ENCODE measurements at regions not wholly inside any gene's neighbourhood (a gene's known extent, or its start where the extent isn't known, plus 50 kb on each side); places are given as distances from the start of the nearest gene placed in this dataset.

DNA sequence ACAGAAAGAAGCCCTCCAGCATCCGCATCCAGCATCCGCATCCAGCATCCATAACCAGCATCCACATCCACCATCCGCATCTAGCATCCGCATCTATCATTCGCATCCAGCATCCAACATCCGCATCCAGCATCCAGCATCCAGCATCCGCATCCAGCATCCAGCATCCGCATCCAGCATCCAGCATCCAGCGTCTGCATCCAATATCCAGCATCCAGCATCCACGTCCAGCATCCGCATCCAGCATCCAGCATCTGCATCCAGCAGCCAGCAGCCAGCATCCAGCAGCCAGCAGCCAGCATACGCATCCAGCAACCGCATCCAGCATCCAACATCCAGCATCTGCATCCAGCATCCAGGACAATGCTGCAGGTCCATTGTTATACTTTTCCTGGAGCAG, 671.0 kb upstream of the C16orf82 start:
- no peaks in the 10 kb centered on the region for H3K9me1 ChIP-seq (ENCODE audit: control insufficient read depth, insufficient read depth, low read length)
- WGBS (ENCODE audit: insufficient coverage, low coverage, missing lambda C conversion rate): 8% methylated on average over 11 of the region's 13 CpGs
- FAIRE-seq (no peak), DNase-seq (ENCODE audit: extremely low read depth in 1 of 4, low spot score in 3 of 4) (no peak), ATAC-seq (no peak)
- intact Hi-C loops (cut with micrococcal nuclease): no loop called here
- H3K4me1 ChIP-seq (replicated peaks in 1 of 2; ENCODE audit: control insufficient read depth in 2 of 2, insufficient read depth in 2 of 2, low read length in 2 of 2): no peaks in the 10 kb centered on the region
- in situ Hi-C loops (cut with MboI): no loop called here
- no peaks in the 10 kb centered on the region for H4K20me1 ChIP-seq (replicated peaks; ENCODE audit: control insufficient read depth, insufficient read depth, low read length)
- H3K36me3 ChIP-seq (ENCODE audit: control insufficient read depth, insufficient read depth, low read length): no peaks in the 10 kb centered on the region
- H3K9ac ChIP-seq (ENCODE audit: insufficient read depth in 1 of 2, low read depth in 2 of 2, low read length in 2 of 2): no peak overlapping the region
- no TSS peak for BruUV-seq (replicated peaks)
- H2AFZ ChIP-seq (ENCODE audit: low read depth, low read length): no peak overlapping the region
- no peaks in the 10 kb centered on the region for H3K79me2 ChIP-seq (ENCODE audit: control insufficient read depth, insufficient read depth, low read length)
- no peak overlapping the region for H3K4me2 ChIP-seq (ENCODE audit: insufficient read depth, low read length)
- POLR2A ChIA-PET: no interaction called here
- no peaks in the 10 kb centered on the region for H3K9me3 ChIP-seq (replicated peaks; ENCODE audit: control insufficient read depth, insufficient read depth, low read depth, low read length)
- no peak overlapping the region for H3K27ac ChIP-seq (ENCODE audit: extremely low read depth, low read depth, low read length)
- H3K4me3 ChIP-seq: no peak overlapping the region
- H3K27me3 ChIP-seq (ENCODE audit: control insufficient read depth in 2 of 2, insufficient read depth in 2 of 2, low read length in 2 of 2): no peaks in the 10 kb centered on the region
- CTCF ChIA-PET (ENCODE audit: low intra/inter-chr PET ratio): no interaction called here
- no peak for TF ChIP-seq EHMT2 (IDR thresholded peaks at IDR 0.05)
- TF ChIP-seq BRD4 (IDR thresholded peaks at IDR 0.05): no peak
- TF ChIP-seq JUNB (CRISPR knock-in tag; conservative IDR thresholded peaks at IDR 0.05): no peak
- TF ChIP-seq ZNF699 (CRISPR knock-in tag; IDR thresholded peaks at IDR 0.05; ENCODE audit: insufficient replicate concordance): no peak
- TF ChIP-seq DNMT1 (IDR thresholded peaks at IDR 0.05): no peak
- TF ChIP-seq, protein P1, sequence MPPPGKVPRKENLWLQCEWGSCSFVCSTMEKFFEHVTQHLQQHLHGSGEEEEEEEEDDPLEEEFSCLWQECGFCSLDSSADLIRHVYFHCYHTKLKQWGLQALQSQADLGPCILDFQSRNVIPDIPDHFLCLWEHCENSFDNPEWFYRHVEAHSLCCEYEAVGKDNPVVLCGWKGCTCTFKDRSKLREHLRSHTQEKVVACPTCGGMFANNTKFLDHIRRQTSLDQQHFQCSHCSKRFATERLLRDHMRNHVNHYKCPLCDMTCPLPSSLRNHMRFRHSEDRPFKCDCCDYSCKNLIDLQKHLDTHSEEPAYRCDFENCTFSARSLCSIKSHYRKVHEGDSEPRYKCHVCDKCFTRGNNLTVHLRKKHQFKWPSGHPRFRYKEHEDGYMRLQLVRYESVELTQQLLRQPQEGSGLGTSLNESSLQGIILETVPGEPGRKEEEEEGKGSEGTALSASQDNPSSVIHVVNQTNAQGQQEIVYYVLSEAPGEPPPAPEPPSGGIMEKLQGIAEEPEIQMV (tag; conservative IDR thresholded peaks at IDR 0.05; ENCODE audit: low read depth): no peak
- TF ChIP-seq BHLHE40 (IDR thresholded peaks at IDR 0.05; ENCODE audit: low read length): no peak
- TF ChIP-seq, protein P2, sequence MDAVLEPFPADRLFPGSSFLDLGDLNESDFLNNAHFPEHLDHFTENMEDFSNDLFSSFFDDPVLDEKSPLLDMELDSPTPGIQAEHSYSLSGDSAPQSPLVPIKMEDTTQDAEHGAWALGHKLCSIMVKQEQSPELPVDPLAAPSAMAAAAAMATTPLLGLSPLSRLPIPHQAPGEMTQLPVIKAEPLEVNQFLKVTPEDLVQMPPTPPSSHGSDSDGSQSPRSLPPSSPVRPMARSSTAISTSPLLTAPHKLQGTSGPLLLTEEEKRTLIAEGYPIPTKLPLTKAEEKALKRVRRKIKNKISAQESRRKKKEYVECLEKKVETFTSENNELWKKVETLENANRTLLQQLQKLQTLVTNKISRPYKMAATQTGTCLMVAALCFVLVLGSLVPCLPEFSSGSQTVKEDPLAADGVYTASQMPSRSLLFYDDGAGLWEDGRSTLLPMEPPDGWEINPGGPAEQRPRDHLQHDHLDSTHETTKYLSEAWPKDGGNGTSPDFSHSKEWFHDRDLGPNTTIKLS (IDR thresholded peaks at IDR 0.05; ENCODE audit: borderline replicate concordance, low read depth): no peak
- TF ChIP-seq, protein P3, sequence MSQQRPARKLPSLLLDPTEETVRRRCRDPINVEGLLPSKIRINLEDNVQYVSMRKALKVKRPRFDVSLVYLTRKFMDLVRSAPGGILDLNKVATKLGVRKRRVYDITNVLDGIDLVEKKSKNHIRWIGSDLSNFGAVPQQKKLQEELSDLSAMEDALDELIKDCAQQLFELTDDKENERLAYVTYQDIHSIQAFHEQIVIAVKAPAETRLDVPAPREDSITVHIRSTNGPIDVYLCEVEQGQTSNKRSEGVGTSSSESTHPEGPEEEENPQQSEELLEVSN (IDR thresholded peaks at IDR 0.05; ENCODE audit: borderline replicate concordance in 1 of 2, extremely low read depth in 1 of 2, insufficient read depth in 1 of 2, insufficient read length in 1 of 2, low read depth in 1 of 2, low read length in 1 of 2, poor library complexity in 1 of 2, severe bottlenecking in 1 of 2): no peak
- TF ChIP-seq PHF20 (IDR thresholded peaks at IDR 0.05; ENCODE audit: partially characterized antibody): no peak
- TF ChIP-seq, protein P4, sequence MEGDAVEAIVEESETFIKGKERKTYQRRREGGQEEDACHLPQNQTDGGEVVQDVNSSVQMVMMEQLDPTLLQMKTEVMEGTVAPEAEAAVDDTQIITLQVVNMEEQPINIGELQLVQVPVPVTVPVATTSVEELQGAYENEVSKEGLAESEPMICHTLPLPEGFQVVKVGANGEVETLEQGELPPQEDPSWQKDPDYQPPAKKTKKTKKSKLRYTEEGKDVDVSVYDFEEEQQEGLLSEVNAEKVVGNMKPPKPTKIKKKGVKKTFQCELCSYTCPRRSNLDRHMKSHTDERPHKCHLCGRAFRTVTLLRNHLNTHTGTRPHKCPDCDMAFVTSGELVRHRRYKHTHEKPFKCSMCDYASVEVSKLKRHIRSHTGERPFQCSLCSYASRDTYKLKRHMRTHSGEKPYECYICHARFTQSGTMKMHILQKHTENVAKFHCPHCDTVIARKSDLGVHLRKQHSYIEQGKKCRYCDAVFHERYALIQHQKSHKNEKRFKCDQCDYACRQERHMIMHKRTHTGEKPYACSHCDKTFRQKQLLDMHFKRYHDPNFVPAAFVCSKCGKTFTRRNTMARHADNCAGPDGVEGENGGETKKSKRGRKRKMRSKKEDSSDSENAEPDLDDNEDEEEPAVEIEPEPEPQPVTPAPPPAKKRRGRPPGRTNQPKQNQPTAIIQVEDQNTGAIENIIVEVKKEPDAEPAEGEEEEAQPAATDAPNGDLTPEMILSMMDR (IDR thresholded peaks at IDR 0.05 in 2 of 3, conservative IDR thresholded peaks at IDR 0.05 in 1 of 3; ENCODE audit: insufficient read depth in 2 of 3, low read depth in 1 of 3, low read length in 3 of 3): no peak
- TF ChIP-seq GABPB1 (CRISPR knock-in tag; IDR thresholded peaks at IDR 0.05): no peak
- TF ChIP-seq CTBP1 (IDR thresholded peaks at IDR 0.05; ENCODE audit: borderline replicate concordance): peak; percentile 95
- TF ChIP-seq, protein P5, sequence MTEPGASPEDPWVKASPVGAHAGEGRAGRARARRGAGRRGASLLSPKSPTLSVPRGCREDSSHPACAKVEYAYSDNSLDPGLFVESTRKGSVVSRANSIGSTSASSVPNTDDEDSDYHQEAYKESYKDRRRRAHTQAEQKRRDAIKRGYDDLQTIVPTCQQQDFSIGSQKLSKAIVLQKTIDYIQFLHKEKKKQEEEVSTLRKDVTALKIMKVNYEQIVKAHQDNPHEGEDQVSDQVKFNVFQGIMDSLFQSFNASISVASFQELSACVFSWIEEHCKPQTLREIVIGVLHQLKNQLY (CRISPR knock-in tag; conservative IDR thresholded peaks at IDR 0.05): no peak
- TF ChIP-seq, protein P6, sequence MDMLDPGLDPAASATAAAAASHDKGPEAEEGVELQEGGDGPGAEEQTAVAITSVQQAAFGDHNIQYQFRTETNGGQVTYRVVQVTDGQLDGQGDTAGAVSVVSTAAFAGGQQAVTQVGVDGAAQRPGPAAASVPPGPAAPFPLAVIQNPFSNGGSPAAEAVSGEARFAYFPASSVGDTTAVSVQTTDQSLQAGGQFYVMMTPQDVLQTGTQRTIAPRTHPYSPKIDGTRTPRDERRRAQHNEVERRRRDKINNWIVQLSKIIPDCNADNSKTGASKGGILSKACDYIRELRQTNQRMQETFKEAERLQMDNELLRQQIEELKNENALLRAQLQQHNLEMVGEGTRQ (CRISPR knock-in tag; IDR thresholded peaks at IDR 0.05): no peak
- no peak for TF ChIP-seq SAFB (IDR thresholded peaks at IDR 0.05; ENCODE audit: borderline replicate concordance, low read depth, low read length)
